ENCODE measurements at regions not wholly inside any gene's neighbourhood (a gene's known extent, or its start where the extent isn't known, plus 50 kb on each side); places are given as distances from the start of the nearest gene placed in this dataset.

DNA sequence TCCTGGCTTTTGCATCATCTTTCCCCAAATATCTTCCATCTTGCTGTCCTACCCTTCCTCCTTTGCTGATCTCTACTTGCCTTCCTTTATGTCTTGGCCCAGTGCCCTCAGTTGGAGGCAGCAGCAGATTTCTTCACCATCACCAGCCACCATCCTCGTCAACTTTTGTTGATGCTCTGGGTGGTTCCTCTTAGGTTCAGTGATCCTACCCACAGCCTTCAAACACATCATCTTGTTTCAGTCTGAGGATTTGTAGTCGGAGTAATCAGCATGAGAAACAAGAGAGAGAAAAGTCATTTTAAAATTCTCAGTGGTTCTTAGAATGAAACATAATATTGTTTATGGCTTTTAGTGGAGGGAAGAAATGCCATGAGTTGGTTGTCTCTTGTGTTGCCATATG lies 65.8 kb downstream of the FTHL17 start:
- TF ChIP-seq EZH2 (IDR thresholded peaks at IDR 0.05; ENCODE audit: low read length, unreplicated experiment) = no peak
- POLR2A ChIA-PET (ENCODE audit: unreplicated experiment) = no interaction called here

DNA sequence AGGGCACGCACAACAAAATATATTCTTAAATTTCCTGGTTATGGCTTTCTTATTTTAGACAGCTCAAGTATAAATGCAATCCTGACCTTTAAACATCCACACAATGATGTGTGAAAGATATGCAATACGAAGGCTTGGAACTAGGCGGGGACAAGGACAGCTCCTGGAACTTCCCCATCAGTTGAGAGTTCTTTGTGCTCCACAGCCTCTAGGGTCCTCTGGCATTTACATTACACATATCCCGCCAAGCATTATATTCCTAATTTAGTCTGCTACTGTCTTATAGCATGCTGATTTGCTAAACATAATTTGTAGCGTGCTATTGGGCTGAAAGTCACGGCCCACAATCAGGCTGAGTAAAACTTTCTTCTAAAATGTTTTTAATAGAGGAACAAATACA lies 74.4 kb downstream of the FTHL17 start:
- Histone ChIP-seq H4K20me1 (ENCODE audit: low read length) (no peaks in the 10 kb centered on the region), H2AFZ (ENCODE audit: low read length) (no peak overlapping the region), H3K79me2 (ENCODE audit: low read length) (no peaks in the 10 kb centered on the region), H3K9me3 (ENCODE audit: low read length) (no peaks in the 10 kb centered on the region), H3K4me1 (ENCODE audit: insufficient read depth, low read length) (no peaks in the 10 kb centered on the region), H3K27me3 (ENCODE audit: low read length) (peaks cover 53% of the 10 kb centered on the region), H3K36me3 (ENCODE audit: low read depth, low read length) (no peaks in the 10 kb centered on the region), H3K9me2 (replicated peaks; ENCODE audit: low read length) (no peaks in the 10 kb centered on the region), H3K4me2 (ENCODE audit: low read length) (no peak overlapping the region), H3K4me3 (ENCODE audit: low read length) (no peak overlapping the region), H3K27ac (ENCODE audit: low read length) (no peak overlapping the region), H3F3A (ENCODE audit: low read length, unreplicated experiment) (no peaks in the 10 kb centered on the region), H3K9ac (ENCODE audit: low read length) (no peak overlapping the region)
- TF ChIP-seq, protein P1, sequence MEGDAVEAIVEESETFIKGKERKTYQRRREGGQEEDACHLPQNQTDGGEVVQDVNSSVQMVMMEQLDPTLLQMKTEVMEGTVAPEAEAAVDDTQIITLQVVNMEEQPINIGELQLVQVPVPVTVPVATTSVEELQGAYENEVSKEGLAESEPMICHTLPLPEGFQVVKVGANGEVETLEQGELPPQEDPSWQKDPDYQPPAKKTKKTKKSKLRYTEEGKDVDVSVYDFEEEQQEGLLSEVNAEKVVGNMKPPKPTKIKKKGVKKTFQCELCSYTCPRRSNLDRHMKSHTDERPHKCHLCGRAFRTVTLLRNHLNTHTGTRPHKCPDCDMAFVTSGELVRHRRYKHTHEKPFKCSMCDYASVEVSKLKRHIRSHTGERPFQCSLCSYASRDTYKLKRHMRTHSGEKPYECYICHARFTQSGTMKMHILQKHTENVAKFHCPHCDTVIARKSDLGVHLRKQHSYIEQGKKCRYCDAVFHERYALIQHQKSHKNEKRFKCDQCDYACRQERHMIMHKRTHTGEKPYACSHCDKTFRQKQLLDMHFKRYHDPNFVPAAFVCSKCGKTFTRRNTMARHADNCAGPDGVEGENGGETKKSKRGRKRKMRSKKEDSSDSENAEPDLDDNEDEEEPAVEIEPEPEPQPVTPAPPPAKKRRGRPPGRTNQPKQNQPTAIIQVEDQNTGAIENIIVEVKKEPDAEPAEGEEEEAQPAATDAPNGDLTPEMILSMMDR (conservative IDR thresholded peaks at IDR 0.05; ENCODE audit: low read depth, low read length) = no peak
- TF ChIP-seq EZH2phosphoT487 (IDR thresholded peaks at IDR 0.05; ENCODE audit: borderline replicate concordance, low read length) (no peak), EZH2 (IDR thresholded peaks at IDR 0.05; ENCODE audit: low read length, unreplicated experiment) (no peak)
- no peak for ATAC-seq
- no peak for DNase-seq
- ChIA-PET CTCF (no interaction called here), POLR2A (ENCODE audit: unreplicated experiment) (no interaction called here)
- intact Hi-C loops (cut with micrococcal nuclease) = no loop called here
- BruUV-seq (replicated peaks) = no TSS peak

More for the DNA sequence above, 65.8 kb downstream of the FTHL17 start:
- H3K27me3 ChIP-seq (ENCODE audit: low read length) = peaks cover 16% of the 10 kb centered on the region; the same call in 1 of the 2 replicates
- DNase-seq (no peak), ATAC-seq (no peak)
- H3K79me2 ChIP-seq (ENCODE audit: low read length) = no peaks in the 10 kb centered on the region
- BruUV-seq (replicated peaks) = no TSS peak
- H2AFZ ChIP-seq (ENCODE audit: low read length) = no peak overlapping the region
- no peaks in the 10 kb centered on the region for H3F3A ChIP-seq (ENCODE audit: low read length, unreplicated experiment)
- no peak overlapping the region for H3K4me2 ChIP-seq (ENCODE audit: low read length)
- H3K9me2 ChIP-seq (replicated peaks; ENCODE audit: low read length) = no peaks in the 10 kb centered on the region
- no peaks in the 10 kb centered on the region for H3K9me3 ChIP-seq (ENCODE audit: low read length)
- intact Hi-C loops (cut with micrococcal nuclease) = no loop called here
- H4K20me1 ChIP-seq (ENCODE audit: low read length) = no peaks in the 10 kb centered on the region
- H3K4me3 ChIP-seq (ENCODE audit: low read length) = no peak overlapping the region
- no peaks in the 10 kb centered on the region for H3K4me1 ChIP-seq (ENCODE audit: insufficient read depth, low read length)
- H3K27ac ChIP-seq (ENCODE audit: low read length) = no peak overlapping the region
- H3K36me3 ChIP-seq (ENCODE audit: low read depth, low read length) = no peaks in the 10 kb centered on the region
- no peak overlapping the region for H3K9ac ChIP-seq (ENCODE audit: low read length)
- CTCF ChIA-PET = no interaction called here

DNA sequence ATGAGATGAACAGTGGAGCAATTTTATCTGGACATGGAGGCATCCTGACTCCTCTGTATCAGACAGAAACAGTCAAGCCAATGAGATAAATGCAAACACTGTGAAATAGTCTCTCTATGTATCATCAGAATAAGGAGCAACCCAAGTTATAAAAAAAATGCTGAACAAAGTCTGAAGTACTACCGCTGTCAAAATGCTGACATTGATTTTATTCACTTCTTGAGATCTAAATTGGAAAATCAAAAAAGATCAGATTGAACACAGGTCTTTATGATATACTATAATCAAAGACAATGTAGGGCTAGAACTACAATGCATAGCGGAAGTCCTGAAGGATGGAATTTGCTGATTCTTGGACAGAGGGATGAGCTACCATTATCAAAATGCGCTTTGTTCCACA lies 76.1 kb downstream of the FTHL17 start:
- Histone ChIP-seq H4K20me1 (ENCODE audit: low read length) (no peaks in the 10 kb centered on the region), H3K9ac (ENCODE audit: low read length) (no peak overlapping the region), H3K4me3 (ENCODE audit: low read length) (no peak overlapping the region), H3K36me3 (ENCODE audit: low read depth, low read length) (no peaks in the 10 kb centered on the region), H3K9me3 (ENCODE audit: low read length) (no peaks in the 10 kb centered on the region), H3K9me2 (replicated peaks; ENCODE audit: low read length) (no peaks in the 10 kb centered on the region), H3F3A (ENCODE audit: low read length, unreplicated experiment) (no peaks in the 10 kb centered on the region), H3K27me3 (ENCODE audit: low read length) (peaks cover 60% of the 10 kb centered on the region), H3K4me1 (ENCODE audit: insufficient read depth, low read length) (no peaks in the 10 kb centered on the region), H3K79me2 (ENCODE audit: low read length) (no peaks in the 10 kb centered on the region), H3K4me2 (ENCODE audit: low read length) (no peak overlapping the region), H3K27ac (ENCODE audit: low read length) (no peak overlapping the region), H2AFZ (ENCODE audit: low read length) (no peak overlapping the region)
- ChIA-PET POLR2A (ENCODE audit: unreplicated experiment) (no interaction called here), CTCF (no interaction called here)
- TF ChIP-seq, protein P1 (conservative IDR thresholded peaks at IDR 0.05; ENCODE audit: low read depth, low read length) = no peak
- TF ChIP-seq EZH2phosphoT487 (IDR thresholded peaks at IDR 0.05; ENCODE audit: borderline replicate concordance, low read length) = no peak
- TF ChIP-seq EZH2 (IDR thresholded peaks at IDR 0.05; ENCODE audit: low read length, unreplicated experiment) = no peak
- intact Hi-C loops (cut with micrococcal nuclease) = no loop called here
- no TSS peak for BruUV-seq (replicated peaks)
- ATAC-seq (no peak), DNase-seq (no peak)

All from PC-3 (cell line).